ENCODE measurements at regions not wholly inside any gene's neighbourhood (a gene's known extent, or its start where the extent isn't known, plus 50 kb on each side); places are given as distances from the start of the nearest gene placed in this dataset.

GRCh38 chr11:80082406-80082805 lies 641.6 kb upstream of the TENM4 start:
- no peak for DNase-seq

- DNase-seq: no peak
Measured at GRCh38 chr11:80077113-80077512, 636.3 kb upstream of the TENM4 start.

- DNase-seq: no peak
Measured at GRCh38 chr11:80074837-80075236, 634.0 kb upstream of the TENM4 start.

- DNase-seq: no peak
Measured at GRCh38 chr11:80066291-80066690, 625.5 kb upstream of the TENM4 start.

- DNase-seq: no peak
Measured at GRCh38 chr11:80065086-80065485, 624.3 kb upstream of the TENM4 start.

GRCh38 chr11:80061056-80061455 lies 620.2 kb upstream of the TENM4 start:
- DNase-seq: no peak

- DNase-seq: no peak
Measured at GRCh38 chr11:80054582-80055165, 613.8 kb upstream of the TENM4 start.

- no peak for DNase-seq
Measured at GRCh38 chr11:80048513-80048912, 607.7 kb upstream of the TENM4 start.

GRCh38 chr11:80041136-80042000 lies 600.5 kb upstream of the TENM4 start:
- DNase-seq: peak; percentile 15

GRCh38 chr11:80034801-80035200 lies 594.0 kb upstream of the TENM4 start:
- peak; percentile 43 for DNase-seq

- peak; percentile 29 for DNase-seq
Measured at GRCh38 chr11:80031014-80031600, 590.3 kb upstream of the TENM4 start.

- no peak for DNase-seq
Measured at GRCh38 chr11:80028998-80029397, 588.2 kb upstream of the TENM4 start.

GRCh38 chr11:80024119-80024518 lies 583.3 kb upstream of the TENM4 start:
- DNase-seq: peak; percentile 86

- peak; percentile 41 for DNase-seq
Measured at GRCh38 chr11:80023386-80023785, 582.6 kb upstream of the TENM4 start.

GRCh38 chr11:80010536-80010935 lies 569.7 kb upstream of the TENM4 start:
- DNase-seq: no peak

- no peak for DNase-seq
Measured at GRCh38 chr11:80009081-80009480, 568.3 kb upstream of the TENM4 start.

GRCh38 chr11:80007616-80008015 lies 566.8 kb upstream of the TENM4 start:
- DNase-seq: no peak

- no peak for DNase-seq
Measured at GRCh38 chr11:79990141-79990540, 549.3 kb upstream of the TENM4 start.

GRCh38 chr11:79982185-79982584 lies 541.4 kb upstream of the TENM4 start:
- DNase-seq: no peak

GRCh38 chr11:79980916-79981315 lies 540.1 kb upstream of the TENM4 start:
- no peak for DNase-seq

- DNase-seq: peak; percentile 73
Measured at GRCh38 chr11:79973721-79974617, 533.1 kb upstream of the TENM4 start.

GRCh38 chr11:79971255-79971654 lies 530.4 kb upstream of the TENM4 start:
- DNase-seq: peak; percentile 32

- DNase-seq: no peak
Measured at GRCh38 chr11:79966592-79966991, 525.8 kb upstream of the TENM4 start.

Data from DMS53 (cell line).